ENCODE measurements at regions not wholly inside any gene's neighbourhood (a gene's known extent, or its start where the extent isn't known, plus 50 kb on each side); places are given as distances from the start of the nearest gene placed in this dataset.
"Not testable (repeated sequence)": the region's sequence is repeated elsewhere in the genome, so short reads cannot be mapped to it uniquely, and the experiment has no call there.

DNA sequence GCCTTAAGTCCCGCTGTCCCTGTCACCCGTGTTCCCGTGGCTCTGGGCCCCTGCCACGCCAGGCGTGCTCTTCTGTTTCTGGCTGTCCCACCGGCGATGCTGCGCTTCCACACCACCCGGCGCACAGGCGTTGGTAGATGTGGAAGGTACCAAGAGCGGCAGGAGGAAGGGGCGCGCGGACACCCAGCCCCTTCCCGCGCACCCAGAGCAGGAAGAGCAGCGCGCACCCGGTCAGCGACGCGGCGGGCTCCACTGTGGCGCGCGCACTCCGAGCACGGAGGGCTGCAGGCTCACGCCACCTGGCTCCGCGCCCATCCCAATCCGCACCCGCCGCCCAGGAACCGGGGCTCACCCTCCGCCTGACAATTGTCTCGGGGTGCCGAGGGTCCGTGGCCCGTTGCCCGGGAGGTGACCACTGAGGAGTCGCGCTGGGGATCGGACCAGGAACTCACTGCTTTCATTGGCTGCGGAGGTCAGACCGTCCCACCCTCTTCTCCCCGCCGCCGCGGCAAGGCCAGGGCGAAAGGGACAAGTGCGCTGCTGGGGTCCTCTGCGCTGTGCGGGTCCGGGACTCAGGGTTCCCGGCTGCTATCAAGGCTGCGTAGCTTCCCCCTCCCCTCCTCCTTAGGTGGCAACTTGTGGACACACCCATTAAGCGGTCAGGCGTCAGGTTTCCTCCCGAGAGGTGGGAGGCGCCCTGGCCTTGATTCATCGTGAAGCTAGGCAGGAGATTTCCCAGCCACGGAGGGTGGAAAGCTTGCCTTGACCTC lies 121.6 kb upstream of the ZNF92 start:
- no peak for DNase-seq

GRCh38 chr7:65250697-65251395 lies 122.8 kb upstream of the ZNF92 start:
- DNase-seq, result no peak

DNA sequence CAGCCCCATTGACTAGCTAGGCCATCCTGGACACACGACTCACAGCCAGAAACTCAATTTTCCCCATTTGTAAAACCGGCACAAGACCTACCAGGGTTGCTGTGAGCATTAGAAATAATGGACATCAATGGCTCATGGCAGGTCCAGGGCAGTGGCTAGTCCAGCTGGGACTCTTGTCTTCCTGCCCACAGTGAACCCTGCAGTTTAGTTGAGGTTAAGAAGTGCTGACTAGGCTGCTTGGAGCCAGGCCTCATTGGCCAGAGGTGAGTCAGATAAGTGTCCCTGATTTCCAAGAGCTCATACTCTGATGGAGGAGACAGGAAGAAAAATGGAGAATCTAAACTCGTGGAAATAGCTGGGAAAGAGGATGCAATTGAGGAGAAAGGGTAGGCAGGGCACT lies 123.4 kb upstream of the ZNF92 start:
- no peak for DNase-seq

DNA sequence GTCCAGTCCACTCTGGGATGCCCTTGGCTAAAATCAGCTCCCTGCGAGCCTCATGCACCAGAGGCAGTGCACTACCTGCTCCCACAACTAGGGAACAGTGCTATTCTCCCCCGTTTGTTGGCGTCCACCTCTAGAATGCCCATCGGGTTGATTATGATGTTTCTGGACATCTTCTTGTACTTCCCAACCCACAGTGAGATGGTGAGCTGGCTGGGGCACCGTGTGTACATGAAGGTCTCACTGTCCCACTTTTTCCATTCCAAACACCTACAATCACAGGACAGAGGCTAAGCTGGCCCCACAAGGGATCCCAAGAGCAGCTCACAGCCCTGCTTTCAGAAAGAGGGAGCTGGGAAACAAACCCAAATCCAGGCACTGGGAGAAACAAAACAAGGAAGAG lies 126.2 kb upstream of the ZNF92 start:
- no peak for DNase-seq

- no peak for DNase-seq
Measured at GRCh38 chr7:65239707-65240352, 133.8 kb upstream of the ZNF92 start.

DNA sequence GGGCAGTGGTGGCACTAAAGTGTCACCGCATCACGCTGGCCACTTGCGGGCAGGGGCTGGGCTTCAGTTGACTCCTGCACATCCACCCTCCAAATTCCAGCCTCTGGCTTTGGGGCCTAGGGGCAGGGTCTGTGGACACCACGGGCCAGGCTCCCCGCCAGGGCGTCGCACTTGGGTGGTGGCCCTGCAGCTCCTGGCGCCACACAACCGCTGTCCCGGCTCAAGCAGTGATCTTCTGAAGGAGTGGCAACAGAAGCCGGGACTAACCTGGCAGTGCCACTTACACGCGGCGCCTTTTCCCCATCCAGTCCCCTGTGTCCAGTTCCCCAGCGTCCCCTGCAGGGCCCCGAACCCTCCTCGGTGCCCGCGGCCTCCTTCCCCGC lies 134.3 kb upstream of the ZNF92 start:
- no peak for DNase-seq

DNA sequence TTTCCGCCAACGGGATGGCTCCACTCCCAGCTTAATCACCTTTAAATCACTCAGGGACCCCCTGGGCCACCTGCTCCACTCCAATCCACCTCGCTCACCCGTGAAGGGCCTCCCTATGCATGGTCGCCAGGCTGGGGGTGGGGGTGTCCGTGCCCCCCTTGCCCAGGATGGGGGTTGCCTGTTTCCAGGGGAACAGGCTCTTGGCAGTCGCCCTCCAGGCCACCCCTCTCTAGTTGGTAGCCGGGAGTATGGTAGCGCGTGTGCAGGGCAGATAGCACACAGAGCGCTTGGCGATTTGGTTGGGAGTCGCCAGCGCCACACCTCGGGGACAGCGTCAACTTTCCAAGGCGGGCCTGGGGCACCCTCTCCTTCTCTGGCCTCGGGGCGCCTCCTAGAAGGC lies 134.9 kb upstream of the ZNF92 start:
- DNase-seq, result no peak

DNA sequence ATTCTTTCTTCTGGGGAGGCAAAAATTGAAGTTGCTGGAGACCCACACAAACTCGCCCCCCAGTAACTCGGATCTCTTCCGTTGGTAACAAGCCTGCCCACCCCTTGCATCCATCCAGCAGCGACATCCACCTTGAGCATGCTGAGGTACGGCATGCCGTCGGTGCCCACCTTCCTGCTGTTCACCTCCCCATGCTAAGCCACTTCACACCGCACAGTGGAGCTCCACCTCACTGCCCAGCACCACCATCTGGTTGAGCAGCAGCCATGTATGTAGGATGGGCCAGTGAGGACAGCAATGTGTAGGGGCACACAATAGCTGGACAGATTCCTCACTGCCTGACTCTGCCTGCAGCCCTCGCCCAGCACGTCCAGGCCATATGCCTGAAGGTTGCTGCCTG lies 138.1 kb upstream of the ZNF92 start:
- no peak for DNase-seq

DNA sequence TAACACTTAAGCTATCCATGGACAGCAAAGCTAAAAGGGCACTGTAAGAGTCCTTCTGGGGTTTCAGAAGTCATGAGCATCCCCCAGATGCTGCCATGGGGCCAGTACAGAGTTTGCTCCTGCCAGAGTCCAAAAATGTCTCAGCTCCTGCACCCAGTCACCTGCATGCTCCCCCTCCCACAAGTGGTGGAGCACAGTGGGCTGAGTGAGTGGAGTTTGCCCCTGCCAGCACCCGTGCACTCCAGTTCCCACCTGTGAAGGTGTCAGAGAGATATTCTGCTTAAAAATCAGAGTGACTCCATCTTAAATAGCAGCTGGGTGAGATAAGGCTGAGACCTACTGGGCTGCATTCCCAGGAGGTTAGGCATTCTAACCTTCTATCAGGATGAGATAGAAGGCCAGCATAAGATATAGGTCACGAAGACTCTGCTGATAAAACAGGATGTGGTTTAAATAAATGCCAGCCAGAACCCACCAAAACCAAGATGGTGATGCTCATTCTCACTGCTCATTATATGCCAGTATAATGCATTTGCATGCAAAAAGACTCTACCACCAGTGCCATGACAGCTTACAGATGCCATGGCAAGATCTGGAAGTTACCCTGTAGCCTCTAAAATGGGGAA lies 140.1 kb upstream of the ZNF92 start:
- DNase-seq, result no peak

GRCh38 chr7:65230231-65230630 lies 143.4 kb upstream of the ZNF92 start:
- no peak for DNase-seq

DNA sequence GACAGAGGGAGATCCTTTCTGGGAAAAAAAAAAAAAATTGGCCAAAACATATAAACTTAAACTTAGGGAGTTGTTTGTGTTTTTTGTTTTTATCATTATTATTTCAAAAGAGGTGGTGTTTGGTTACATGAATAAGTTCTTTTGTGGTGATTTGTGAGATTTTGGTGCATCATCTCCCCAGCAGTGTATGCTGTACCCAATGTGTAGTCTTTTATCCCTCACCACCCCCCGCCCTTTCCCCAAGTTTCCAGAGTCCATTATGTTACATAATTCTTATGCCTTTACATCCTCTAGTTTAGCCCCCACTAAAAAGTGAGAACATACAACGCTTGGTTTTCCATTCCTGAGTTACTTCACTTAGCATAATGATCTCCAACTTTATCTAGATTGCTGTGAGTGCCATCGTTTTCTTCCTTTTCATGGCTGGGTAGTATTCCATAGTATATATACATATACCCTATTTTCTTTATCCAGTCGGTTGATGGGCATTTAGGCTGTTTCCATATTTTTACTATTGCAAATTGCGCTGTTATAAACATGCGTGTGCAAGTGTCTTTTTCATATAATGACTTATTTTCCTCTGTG lies 148.1 kb upstream of the ZNF92 start:
- DNase-seq, result no peak

DNA sequence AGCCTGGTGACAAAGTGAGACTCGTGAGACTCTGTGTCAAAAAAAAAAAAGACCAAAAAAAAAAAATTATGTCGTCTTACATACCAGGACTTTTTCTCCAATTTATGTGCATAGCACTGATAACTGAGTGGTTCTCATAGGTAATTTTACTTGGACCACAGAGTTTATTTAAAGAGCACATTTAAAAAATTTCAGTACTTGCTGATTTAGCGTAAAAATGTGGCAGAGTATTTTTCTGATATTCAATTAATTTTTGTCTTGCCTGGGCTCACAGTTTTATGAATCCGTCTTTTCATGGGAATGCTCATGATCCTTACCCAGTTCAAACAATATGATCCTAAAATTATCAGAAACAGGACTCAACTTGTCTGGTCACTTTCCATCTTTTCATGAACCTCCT lies 151.0 kb upstream of the ZNF92 start:
- no peak for DNase-seq

DNA sequence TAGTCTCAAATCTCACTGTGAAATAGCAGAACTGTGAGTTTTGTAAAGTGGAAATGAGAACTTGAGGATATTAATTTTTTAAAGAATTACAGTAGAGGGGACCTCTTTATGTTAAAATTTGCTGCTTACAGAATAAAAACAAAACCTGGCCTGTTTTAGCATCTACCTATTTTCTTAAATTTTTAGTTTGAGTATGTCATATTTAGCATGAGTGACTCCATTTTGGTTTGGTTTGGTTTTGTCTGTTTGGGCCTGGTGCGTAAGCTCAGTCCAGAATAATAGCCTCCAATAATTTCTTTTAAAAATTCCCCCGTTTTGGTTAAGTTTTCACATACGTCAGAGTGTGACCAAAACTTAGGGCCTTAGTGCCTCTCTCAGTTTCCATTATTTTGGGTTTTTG lies 152.0 kb upstream of the ZNF92 start:
- DNase-seq, result no peak

DNA sequence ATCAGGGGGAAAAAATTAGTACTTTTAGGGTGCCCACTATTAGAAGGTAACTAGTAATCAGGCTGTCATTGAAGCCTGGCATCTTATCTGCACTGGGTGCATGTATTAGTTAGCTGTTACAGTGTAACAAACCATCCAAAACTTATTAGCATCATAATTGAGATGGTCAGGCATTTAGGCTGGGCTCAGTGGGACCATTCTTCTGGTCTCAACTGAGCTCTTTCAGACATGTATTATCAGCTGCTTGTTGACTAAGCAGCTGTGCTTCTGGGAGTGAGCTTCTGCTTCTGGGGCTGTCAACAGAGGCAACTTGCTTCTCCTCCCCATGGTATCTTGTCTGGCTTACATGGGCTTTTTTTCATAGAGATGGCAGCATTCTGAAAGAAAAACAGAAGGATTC lies 154.0 kb upstream of the ZNF92 start:
- no peak for DNase-seq

- DNase-seq, result no peak
Measured at GRCh38 chr7:65216469-65216868, 157.2 kb upstream of the ZNF92 start.

GRCh38 chr7:65213260-65213659 lies 160.4 kb upstream of the ZNF92 start:
- DNase-seq, result not testable (repeated sequence)

DNA sequence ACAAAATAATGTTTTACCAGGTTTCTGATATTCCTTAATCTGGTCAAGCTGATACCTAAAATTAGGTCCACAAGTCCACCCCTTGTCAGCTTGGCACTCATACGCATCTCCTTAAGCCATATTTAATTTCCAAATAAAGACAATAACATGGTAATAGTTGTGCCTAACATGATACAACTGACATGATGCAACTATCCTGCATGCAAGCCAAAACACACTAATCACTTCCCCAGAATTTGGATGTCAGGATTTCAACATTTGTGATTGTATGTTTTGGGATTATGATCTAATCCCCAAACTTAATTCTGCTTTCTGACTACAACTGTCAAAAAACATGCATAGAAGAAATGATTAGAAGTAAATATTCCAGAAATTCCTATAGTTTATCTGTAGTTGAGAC lies 174.4 kb upstream of the ZNF92 start:
- not testable (repeated sequence) for DNase-seq

DNA sequence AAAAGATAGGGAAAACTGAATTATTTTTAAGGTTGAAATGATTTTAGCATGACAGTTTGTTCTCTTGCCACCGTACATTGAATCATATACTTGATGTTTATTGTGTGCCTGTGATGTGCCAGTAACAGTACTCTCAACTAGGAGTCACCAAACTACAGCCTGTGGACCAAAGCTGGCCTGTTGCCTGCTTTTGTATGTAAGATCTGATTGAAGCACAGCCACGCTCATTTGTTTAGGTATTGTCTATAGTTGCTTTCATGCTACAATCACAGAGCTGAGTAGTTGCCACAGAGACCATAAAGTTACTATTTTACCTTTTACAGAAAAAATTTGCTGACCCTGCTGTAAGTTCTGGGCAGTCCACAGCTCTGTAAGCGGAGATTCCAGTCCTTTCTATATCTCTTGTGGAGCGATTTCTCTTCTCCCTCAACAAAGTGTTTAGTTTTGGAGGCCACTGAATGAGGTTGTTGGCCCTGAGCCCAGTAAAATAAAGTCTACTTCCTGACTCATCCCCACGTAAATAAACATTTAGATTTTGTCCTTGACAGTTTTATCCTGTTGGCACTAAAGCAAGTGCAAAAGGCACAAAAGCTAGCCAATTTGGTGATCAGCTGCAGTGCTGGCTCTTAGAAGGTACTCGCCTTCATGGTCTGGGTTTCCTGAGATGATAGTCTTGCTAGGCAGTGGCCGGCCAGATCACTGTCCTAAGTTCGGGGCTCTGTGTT lies 180.2 kb upstream of the ZNF92 start:
- not testable (repeated sequence) for DNase-seq

- not testable (repeated sequence) for DNase-seq
Measured at GRCh38 chr7:65177041-65177440, 170.6 kb upstream of the ERV3-1 start.

DNA sequence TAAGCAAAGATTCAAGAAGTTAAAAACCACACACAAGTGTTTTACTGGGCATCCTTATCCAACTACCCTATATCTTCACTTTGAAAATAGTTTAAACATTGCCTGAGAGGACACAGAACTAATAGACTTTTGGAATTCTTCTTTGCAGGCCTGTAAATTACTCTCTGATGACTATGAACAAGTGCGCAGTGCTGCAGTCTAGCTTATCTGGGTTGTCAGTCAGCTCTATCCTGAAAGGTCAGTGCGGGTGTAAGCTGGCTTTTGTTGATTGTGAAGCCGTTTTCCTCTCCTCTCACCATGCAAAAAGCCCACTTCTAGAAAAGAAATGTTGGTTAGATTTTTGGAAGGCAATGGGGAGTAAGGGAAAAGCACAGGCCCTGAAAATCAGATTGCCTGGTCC lies 143.6 kb upstream of the ERV3-1 start:
- not testable (repeated sequence) for DNase-seq

GRCh38 chr7:65146118-65146914 lies 139.8 kb upstream of the ERV3-1 start:
- DNase-seq, result not testable (repeated sequence)

GRCh38 chr7:65145710-65146109 lies 139.2 kb upstream of the ERV3-1 start:
- not testable (repeated sequence) for DNase-seq

Data from NCI-H446 treated with DMSO at 0.1 percent for 48 hours (cell line).